PFSK-1 (cell line): ENCODE measurements at regions not wholly inside any gene's neighbourhood (a gene's known extent, or its start where the extent isn't known, plus 50 kb on each side); places are given as distances from the start of the nearest gene placed in this dataset.

ENCODE experiments used
- FOXP2 ChIP-seq: optimal IDR thresholded peaks from 2 replicates; pipeline ENCODE3; 2011; ENCODE audit warnings: borderline replicate concordance, control low read depth, inconsistent platforms; ENCODE audit not compliant: insufficient read depth; ENCODE audit errors: extremely low read length, extremely low read depth
- POLR2AphosphoS5 ChIP-seq: IDR thresholded peaks from 2 replicates; pipeline ENCODE4 v1.6.1; 2012; ENCODE audit warnings: low read depth, mild to moderate bottlenecking, control low read depth, low read length, moderate library complexity
- SIN3A ChIP-seq: IDR thresholded peaks from 2 replicates; pipeline ENCODE4 v1.6.1; 2012; ENCODE audit warnings: mild to moderate bottlenecking, low read length, moderate library complexity, borderline replicate concordance; ENCODE audit not compliant: insufficient read depth
- TAF1 ChIP-seq: IDR thresholded peaks from 2 replicates; pipeline ENCODE4 v1.6.1; 2012; ENCODE audit warnings: low read length, control low read depth, borderline replicate concordance; ENCODE audit not compliant: insufficient read depth
- TF ChIP-seq, protein P1 (sequence below), 2 experiments: IDR thresholded peaks; 2 replicates each; pipeline versions ENCODE4 v1.6.1 to v1.8.0; 2011 to 2012; ENCODE audit warnings: low read depth in 2 of 2, low read length in 2 of 2, control low read depth in 1 of 2, inconsistent platforms in 1 of 2, mild to moderate bottlenecking in 1 of 2, moderate library complexity in 1 of 2; ENCODE audit not compliant: insufficient read depth in 1 of 2

- TF ChIP-seq FOXP2 (no peak), SIN3A (no peak), TAF1 (no peak), POLR2AphosphoS5 (no peak)
- TF ChIP-seq, protein P1, sequence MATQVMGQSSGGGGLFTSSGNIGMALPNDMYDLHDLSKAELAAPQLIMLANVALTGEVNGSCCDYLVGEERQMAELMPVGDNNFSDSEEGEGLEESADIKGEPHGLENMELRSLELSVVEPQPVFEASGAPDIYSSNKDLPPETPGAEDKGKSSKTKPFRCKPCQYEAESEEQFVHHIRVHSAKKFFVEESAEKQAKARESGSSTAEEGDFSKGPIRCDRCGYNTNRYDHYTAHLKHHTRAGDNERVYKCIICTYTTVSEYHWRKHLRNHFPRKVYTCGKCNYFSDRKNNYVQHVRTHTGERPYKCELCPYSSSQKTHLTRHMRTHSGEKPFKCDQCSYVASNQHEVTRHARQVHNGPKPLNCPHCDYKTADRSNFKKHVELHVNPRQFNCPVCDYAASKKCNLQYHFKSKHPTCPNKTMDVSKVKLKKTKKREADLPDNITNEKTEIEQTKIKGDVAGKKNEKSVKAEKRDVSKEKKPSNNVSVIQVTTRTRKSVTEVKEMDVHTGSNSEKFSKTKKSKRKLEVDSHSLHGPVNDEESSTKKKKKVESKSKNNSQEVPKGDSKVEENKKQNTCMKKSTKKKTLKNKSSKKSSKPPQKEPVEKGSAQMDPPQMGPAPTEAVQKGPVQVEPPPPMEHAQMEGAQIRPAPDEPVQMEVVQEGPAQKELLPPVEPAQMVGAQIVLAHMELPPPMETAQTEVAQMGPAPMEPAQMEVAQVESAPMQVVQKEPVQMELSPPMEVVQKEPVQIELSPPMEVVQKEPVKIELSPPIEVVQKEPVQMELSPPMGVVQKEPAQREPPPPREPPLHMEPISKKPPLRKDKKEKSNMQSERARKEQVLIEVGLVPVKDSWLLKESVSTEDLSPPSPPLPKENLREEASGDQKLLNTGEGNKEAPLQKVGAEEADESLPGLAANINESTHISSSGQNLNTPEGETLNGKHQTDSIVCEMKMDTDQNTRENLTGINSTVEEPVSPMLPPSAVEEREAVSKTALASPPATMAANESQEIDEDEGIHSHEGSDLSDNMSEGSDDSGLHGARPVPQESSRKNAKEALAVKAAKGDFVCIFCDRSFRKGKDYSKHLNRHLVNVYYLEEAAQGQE (IDR thresholded peaks at IDR 0.05; ENCODE audit: insufficient read depth in 1 of 2, low read depth in 2 of 2, low read length in 2 of 2) = no peak
Measured at GRCh38 chr6:23329086-23329485, 759.7 kb downstream of the HDGFL1 start.

DNA sequence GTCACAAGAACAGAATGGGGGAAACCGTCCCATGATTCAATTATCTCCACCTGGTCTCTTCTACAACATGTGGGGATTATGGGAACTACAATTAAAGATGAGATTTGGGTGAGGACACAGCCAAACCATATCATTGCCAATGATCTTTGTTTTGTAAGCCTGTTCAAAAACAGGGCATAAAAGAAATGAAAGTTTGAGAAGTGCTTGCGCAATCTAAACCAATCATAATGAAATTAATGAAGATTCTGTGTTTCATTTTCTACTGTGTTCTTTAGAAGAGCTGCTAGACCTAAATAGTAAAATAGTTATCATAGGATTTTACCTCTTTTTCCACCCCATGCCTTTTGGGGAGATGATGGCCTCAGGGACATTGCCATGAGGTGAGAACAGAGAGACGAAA lies 761.3 kb downstream of the HDGFL1 start:
- TF ChIP-seq, protein P1 (IDR thresholded peaks at IDR 0.05; ENCODE audit: insufficient read depth in 1 of 2, low read depth in 2 of 2, low read length in 2 of 2) = no peak
- no peak for TF ChIP-seq TAF1
- no peak for TF ChIP-seq SIN3A
- no peak for TF ChIP-seq FOXP2
- TF ChIP-seq POLR2AphosphoS5 = no peak

GRCh38 chr6:23334360-23334759 lies 765.0 kb downstream of the HDGFL1 start:
- TF ChIP-seq FOXP2 = no peak
- TF ChIP-seq, protein P1 (IDR thresholded peaks at IDR 0.05; ENCODE audit: insufficient read depth in 1 of 2, low read depth in 2 of 2, low read length in 2 of 2) = no peak
- TF ChIP-seq TAF1 = no peak
- no peak for TF ChIP-seq SIN3A
- no peak for TF ChIP-seq POLR2AphosphoS5

- no peak for TF ChIP-seq POLR2AphosphoS5
- TF ChIP-seq, protein P1 (IDR thresholded peaks at IDR 0.05; ENCODE audit: insufficient read depth in 1 of 2, low read depth in 2 of 2, low read length in 2 of 2) = no peak
- no peak for TF ChIP-seq TAF1
- TF ChIP-seq SIN3A = no peak
- no peak for TF ChIP-seq FOXP2
Measured at GRCh38 chr6:23335894-23336293, 766.5 kb downstream of the HDGFL1 start.

DNA sequence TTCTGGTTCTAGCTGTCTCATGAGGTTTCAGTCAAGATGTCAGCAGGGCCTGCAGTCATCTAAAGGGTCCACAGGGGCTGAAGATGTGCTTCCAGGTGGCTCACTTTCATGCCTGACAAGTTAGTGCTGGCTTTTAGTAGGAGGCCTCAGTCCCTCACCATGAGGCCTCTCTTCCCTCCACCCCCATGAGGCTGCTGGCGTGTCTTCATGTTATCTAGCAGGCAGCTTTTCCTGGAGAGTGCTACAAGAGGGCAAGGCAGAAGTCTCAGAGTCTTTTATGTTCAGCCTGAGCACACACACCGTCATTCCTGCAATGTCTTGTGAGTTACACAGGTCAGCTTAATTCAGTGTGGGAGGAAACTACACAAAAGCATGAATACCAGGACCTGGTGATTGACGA lies 769.9 kb downstream of the HDGFL1 start:
- TF ChIP-seq, protein P1 (IDR thresholded peaks at IDR 0.05; ENCODE audit: insufficient read depth in 1 of 2, low read depth in 2 of 2, low read length in 2 of 2) = no peak
- TF ChIP-seq SIN3A (no peak), TAF1 (no peak)
